HL-60/S4 treated with phorbol 12-myristate 13-acetate at 8.2 ng/mL for 4 days and 3 days (cell line): ENCODE measurements at regions not wholly inside any gene's neighbourhood (a gene's known extent, or its start where the extent isn't known, plus 50 kb on each side); places are given as distances from the start of the nearest gene placed in this dataset.
"Not testable (repeated sequence)": the region's sequence is repeated elsewhere in the genome, so short reads cannot be mapped to it uniquely, and the experiment has no call there.

ENCODE experiments used
- in situ Hi-C: fragments of 300-500 bp; cut with MboI; formaldehyde crosslinking; loops from 2 replicates; pipeline ENCODE4 v1.15.0; 2022; ENCODE audit warnings: low sequenced_read_pairs

- in situ Hi-C loops: not testable (repeated sequence)
These were observed 195.3 kb downstream of the KLRB1 start for GRCh38 chr12:9412459-9412858.

- in situ Hi-C loops: not testable (repeated sequence)
These were observed 196.0 kb downstream of the KLRB1 start for GRCh38 chr12:9411616-9412268.

- in situ Hi-C loops: not testable (repeated sequence)
These were observed 199.2 kb upstream of the PZP start for GRCh38 chr12:9407425-9407748.

- in situ Hi-C loops: no loop called here
These were observed 198.6 kb upstream of the PZP start for GRCh38 chr12:9406564-9407424.

- in situ Hi-C loops: no loop called here
These were observed 197.8 kb upstream of the PZP start for GRCh38 chr12:9405886-9406563.

- in situ Hi-C loops: no loop called here
These were observed 196.5 kb upstream of the PZP start for GRCh38 chr12:9404469-9405260.

- in situ Hi-C loops: no loop called here
These were observed 195.8 kb upstream of the PZP start for GRCh38 chr12:9404031-9404430.

GRCh38 chr12:9402432-9403040, 194.3 kb upstream of the PZP start:
- in situ Hi-C loops: not testable (repeated sequence)

- in situ Hi-C loops: not testable (repeated sequence)
These were observed 188.2 kb upstream of the PZP start for GRCh38 chr12:9396367-9396766.

GRCh38 chr12:9395220-9395619, 187.0 kb upstream of the PZP start:
- in situ Hi-C loops: not testable (repeated sequence)

- in situ Hi-C loops: no loop called here
These were observed 184.6 kb upstream of the PZP start for GRCh38 chr12:9392842-9393241.

- in situ Hi-C loops: no loop called here
These were observed 183.6 kb upstream of the PZP start for GRCh38 chr12:9391815-9392214.

GRCh38 chr12:9390761-9391160, 182.6 kb upstream of the PZP start:
- in situ Hi-C loops: no loop called here

GRCh38 chr12:9389796-9390195, 181.6 kb upstream of the PZP start:
- in situ Hi-C loops: no loop called here

GRCh38 chr12:9388379-9388778, 180.2 kb upstream of the PZP start:
- in situ Hi-C loops: no loop called here

- in situ Hi-C loops: no loop called here
These were observed 179.3 kb upstream of the PZP start for GRCh38 chr12:9387450-9387849.

GRCh38 chr12:9383585-9383984, 175.4 kb upstream of the PZP start:
- in situ Hi-C loops: no loop called here

- in situ Hi-C loops: no loop called here
These were observed 173.4 kb upstream of the PZP start for GRCh38 chr12:9381619-9382018.

- in situ Hi-C loops: no loop called here
These were observed 172.5 kb upstream of the PZP start for GRCh38 chr12:9380650-9381049.

GRCh38 chr12:9379023-9379742, 171.0 kb upstream of the PZP start:
- in situ Hi-C loops: no loop called here
